Heart left ventricle (tissue), 16 donors: ENCODE measurements at regions not wholly inside any gene's neighbourhood (a gene's known extent, or its start where the extent isn't known, plus 50 kb on each side); places are given as distances from the start of the nearest gene placed in this dataset.
A peak's percentile ranks its signal among the peaks of the same experiment; 100 is the strongest.

ENCODE experiments used
- ATAC-seq, 4 donors: fragments of 200-7000 bp; cut with Tn5 transposase; one replicate each; pipeline ENCODE4 v1.9.1; 2020 to 2022; ENCODE audit warnings: moderate library complexity in 4 of 4, mild to moderate bottlenecking in 3 of 4, moderate number of reproducible peaks in 1 of 4
- DNase-seq, 5 donors: peaks; one replicate each; pipeline ENCODE4 v3.0.0-alpha.2; 2020
- H3K27ac ChIP-seq, 12 donors: fragments of 200-600 bp; sonication (generic) in 4 of 12; one replicate each; pipeline versions ENCODE4 v1.5.0 to v1.8.0; 2016 to 2022; ENCODE audit warnings: mild to moderate bottlenecking in 2 of 12
- H3K27me3 ChIP-seq, 9 donors: fragments of 200-600 bp; sonication (generic) in 2 of 9; one replicate each; pipeline versions ENCODE4 v1.5.1 to v1.8.0; 2016 to 2022; ENCODE audit warnings: mild to moderate bottlenecking in 3 of 9
- H3K36me3 ChIP-seq, 9 donors: fragments of 200-600 bp; sonication (generic) in 2 of 9; one replicate each; pipeline versions ENCODE4 v1.5.0 to v1.8.0; 2018 to 2022; ENCODE audit warnings: mild to moderate bottlenecking in 2 of 9
- H3K4me1 ChIP-seq, 12 donors: fragments of 200-600 bp; sonication (generic) in 4 of 12; one replicate each; pipeline versions ENCODE4 v1.5.0 to v1.8.0; 2016 to 2022; ENCODE audit warnings: mild to moderate bottlenecking in 3 of 12
- H3K4me3 ChIP-seq, 12 donors: fragments of 200-600 bp; sonication (generic) in 4 of 12; one replicate each; pipeline versions ENCODE4 v1.5.0 to v1.8.0; 2017 to 2022; ENCODE audit warnings: mild to moderate bottlenecking in 9 of 12, moderate library complexity in 4 of 12
- H3K9me3 ChIP-seq, 12 donors: fragments of 200-600 bp; sonication (generic) in 4 of 12; one replicate each; pipeline versions ENCODE4 v1.5.0 to v1.8.0; 2016 to 2022; ENCODE audit warnings: mild to moderate bottlenecking in 1 of 12
- CTCF ChIP-seq, 12 donors: fragments of 200-600 bp; sonication (generic) in 4 of 12; IDR thresholded peaks; one replicate each; pipeline versions ENCODE4 v1.5.0 to v1.8.0; 2018 to 2022; ENCODE audit warnings: antibody characterized with exemption in 12 of 12, mild to moderate bottlenecking in 5 of 12
- POLR2A ChIP-seq, 2 donors: fragments of 450-650 bp; IDR thresholded peaks; one replicate each; pipeline ENCODE4 v1.6.1; 2017; ENCODE audit warnings: antibody characterized with exemption in 2 of 2, mild to moderate bottlenecking in 2 of 2, moderate library complexity in 2 of 2
- WGBS, 4 donors: extraction: QIAGEN DNeasy Blood & Tissue Kit in 2 of 4; methylation state at CpG; one replicate each; pipeline versions ENCODE4 v1.1.5 to v1.1.7; 2013 to 2018; 5-methylcytosine and 5-hydroxymethylcytosine counted together
- intact Hi-C, 10 donors: fragments of 100-400 bp; cut with DNase I; formaldehyde crosslinking; loops; one replicate each; pipeline versions ENCODE4 v1.11.1 to v1.14.2; 2022
- donor health status: ischemic (EF 13 %, LVEDD 7.1; RV severe dilation, severe dysfunction).
- donor health status: healthy with polysubstance abuse.
- donor health status: DM: no; HTN: yes; CAD: no.
- donor health status: DM: no; HTN: no; CAD: no.
- donor health status: ischemic (EF 25% LVEDD 6.9; RV normal size, moderate dysfunction).
- donor health status: ischemic (EF 25% LVEDD 5.7; RV mildly dilated, moderate dysfunction).
- donor health status: healthy.
- donor health status: DM: yes; HTN: yes; CAD: no.
- donor health status: ischemic (EF 35%, LVEDD 5.7; RV mildly dilated, moderate dysfunction).
- donor health status: nonischemic (EF 11% LVEDD 7.7; RV severe dilation, severe dysfunction).
- donor health status: DM: yes; HTN: yes; CAD: no.
- donor health status: PGD.
- donor health status: ischemic (EF 29% LVEDD 5.4; RV normal size, mild dysfunction).
- donor health status: nonischemic (EF 23%, LVEDD 6.1; RV moderate dilation, normal function).

GRCh38 chr6:8900056-8900455, 464.7 kb upstream of the SLC35B3 start:
- no peak overlapping the region for H3K27ac ChIP-seq
- DNase-seq (no peak), ATAC-seq (no peak)
- no peaks in the 10 kb centered on the region for H3K36me3 ChIP-seq
- H3K9me3 ChIP-seq, result peaks cover 0 to 7% (median 0%) of the 10 kb centered on the region in 12 donors
- TF ChIP-seq POLR2A (IDR thresholded peaks at IDR 0.05) (no peak), CTCF (IDR thresholded peaks at IDR 0.05) (no peak)
- no peak overlapping the region for H3K4me3 ChIP-seq
- H3K4me1 ChIP-seq, result no peaks in the 10 kb centered on the region
- H3K27me3 ChIP-seq, result no peaks in the 10 kb centered on the region
- intact Hi-C loops, result no loop called here
- WGBS, 4 donors, result 79 to 89% (median 82%) methylated on average over 3 of the region's 3 CpGs

- Histone ChIP-seq H3K4me1 (no peaks in the 10 kb centered on the region), H3K9me3 (no peaks in the 10 kb centered on the region), H3K27ac (no peak overlapping the region), H3K36me3 (no peaks in the 10 kb centered on the region), H3K4me3 (no peak overlapping the region), H3K27me3 (no peaks in the 10 kb centered on the region)
- DNase-seq (no peak), ATAC-seq (no peak)
- intact Hi-C loops, result no loop called here
- WGBS, 4 donors, result 76 to 79% (median 77%) methylated on average over 6 of the region's 6 CpGs
- TF ChIP-seq CTCF (IDR thresholded peaks at IDR 0.05) (no peak), POLR2A (IDR thresholded peaks at IDR 0.05) (no peak)
Measured at GRCh38 chr6:8889514-8889913, 454.2 kb upstream of the SLC35B3 start.

GRCh38 chr6:8888468-8888867, 453.1 kb upstream of the SLC35B3 start:
- DNase-seq (no peak), ATAC-seq (no peak)
- no peaks in the 10 kb centered on the region for H3K9me3 ChIP-seq
- WGBS, 4 donors, result 69 to 76% (median 74%) methylated on average over 3 of the region's 3 CpGs
- no peak for TF ChIP-seq POLR2A (IDR thresholded peaks at IDR 0.05)
- TF ChIP-seq CTCF (IDR thresholded peaks at IDR 0.05), result peak in 4 of 12 donors; percentile 5 to 24 (median 10)
- intact Hi-C loops, result no loop called here
- no peak overlapping the region for H3K4me3 ChIP-seq
- no peaks in the 10 kb centered on the region for H3K36me3 ChIP-seq
- no peak overlapping the region for H3K27ac ChIP-seq
- no peaks in the 10 kb centered on the region for H3K4me1 ChIP-seq
- H3K27me3 ChIP-seq, result no peaks in the 10 kb centered on the region

GRCh38 chr6:8881663-8882062, 446.3 kb upstream of the SLC35B3 start:
- no peak for ATAC-seq
- H3K36me3 ChIP-seq, result no peaks in the 10 kb centered on the region
- intact Hi-C loops, result no loop called here
- 0 to 43% (median 0%) methylated on average over 1 of the region's 1 CpG for WGBS, 4 donors
- H3K9me3 ChIP-seq, result no peaks in the 10 kb centered on the region
- no peak for DNase-seq
- H3K4me1 ChIP-seq, result no peaks in the 10 kb centered on the region
- no peaks in the 10 kb centered on the region for H3K27me3 ChIP-seq
- no peak overlapping the region for H3K27ac ChIP-seq
- TF ChIP-seq POLR2A (IDR thresholded peaks at IDR 0.05) (no peak), CTCF (IDR thresholded peaks at IDR 0.05) (no peak)
- no peak overlapping the region for H3K4me3 ChIP-seq
